ENCODE measurements at regions not wholly inside any gene's neighbourhood (a gene's known extent, or its start where the extent isn't known, plus 50 kb on each side); places are given as distances from the start of the nearest gene placed in this dataset.

DNA sequence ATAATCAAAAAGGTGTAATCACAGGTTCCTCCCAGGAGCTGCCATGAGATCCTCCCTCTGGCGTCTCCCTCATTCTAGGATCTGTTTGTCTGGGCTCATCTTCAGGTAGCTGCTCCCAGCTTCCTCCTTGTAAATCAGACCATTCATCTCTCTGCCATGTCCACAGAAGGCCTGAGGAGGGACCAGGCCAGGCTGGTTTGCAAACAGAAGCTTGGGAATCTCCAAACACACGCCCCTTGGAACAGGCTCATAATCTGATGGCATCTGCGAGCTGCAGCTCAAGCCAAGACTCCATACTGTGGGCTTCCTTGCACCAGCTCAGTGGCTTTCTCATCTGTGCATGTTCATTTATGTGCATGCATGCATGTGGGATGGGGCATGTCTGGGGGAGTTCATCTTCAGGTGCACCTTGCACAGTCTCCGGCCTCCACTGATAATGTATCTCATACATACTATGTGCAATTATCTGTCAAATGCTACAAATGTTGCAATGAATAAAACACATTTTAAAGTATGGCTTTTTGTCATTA is 134.9 kb downstream of the NXPE2 start:
- H4K20me1 ChIP-seq (ENCODE audit: insufficient read depth) = no peaks in the 10 kb centered on the region
- no peaks in the 10 kb centered on the region for H3F3A ChIP-seq (replicated peaks; ENCODE audit: insufficient read depth)
- WGBS (ENCODE audit: low lambda C conversion rate) = 25% methylated on average over 3 of the region's 4 CpGs
- no peaks in the 10 kb centered on the region for H3K9me2 ChIP-seq
- POLR2A ChIA-PET = no interaction called here
- TF ChIP-seq RCOR1 (IDR thresholded peaks at IDR 0.05; ENCODE audit: low read length) (no peak), RFX5 (IDR thresholded peaks at IDR 0.05; ENCODE audit: low read length) (no peak), FOSL2 (IDR thresholded peaks at IDR 0.05; ENCODE audit: borderline replicate concordance, low read depth) (no peak), NRF1 (IDR thresholded peaks at IDR 0.05; ENCODE audit: low read depth, low read length) (no peak), EZH2phosphoT487 (IDR thresholded peaks at IDR 0.05; ENCODE audit: borderline replicate concordance, low read depth) (no peak), REST (IDR thresholded peaks at IDR 0.05; ENCODE audit: low read depth, low read length) (no peak), SMC3 (IDR thresholded peaks at IDR 0.05; ENCODE audit: low read depth, low read length) (no peak)
- DNase-seq = no peak
- H3K4me3 ChIP-seq (ENCODE audit: low read depth in 2 of 2, low read length in 1 of 2) = no peak overlapping the region
- no peak overlapping the region for H3K4me2 ChIP-seq
- no peaks in the 10 kb centered on the region for H3K27me3 ChIP-seq (ENCODE audit: insufficient read depth)
- H3K27ac ChIP-seq (ENCODE audit: low read depth in 2 of 2, low read length in 1 of 2) = no peak overlapping the region
- CTCF ChIA-PET = interaction anchor here (1.8 kb wide), 1 partner anchor 15 kb away, joined by 5 read pairs; no protein-coding TSS in a partner anchor
- no peak overlapping the region for H2AFZ ChIP-seq (ENCODE audit: low read depth)
- no peaks in the 10 kb centered on the region for H3K36me3 ChIP-seq (replicated peaks in 1 of 2; ENCODE audit: control insufficient read depth in 1 of 2, insufficient read depth in 2 of 2, low read length in 1 of 2)
- no peaks in the 10 kb centered on the region for H3K9me3 ChIP-seq
- no peaks in the 10 kb centered on the region for H3K79me2 ChIP-seq (ENCODE audit: insufficient read depth)
- no peak overlapping the region for H3K9ac ChIP-seq
- peaks cover 0 to 7% of the 10 kb centered on the region in 2 experiments; a peak in 1 of 4 replicates for H3K4me1 ChIP-seq (ENCODE audit: control insufficient read depth in 1 of 2, insufficient read depth in 2 of 2, low read depth in 1 of 2, low read length in 1 of 2)

- CTCF ChIA-PET = no interaction called here
- Histone ChIP-seq H3K79me2 (ENCODE audit: insufficient read depth) (no peaks in the 10 kb centered on the region), H2AFZ (ENCODE audit: low read depth) (no peak overlapping the region), H3K9me3 (no peaks in the 10 kb centered on the region), H3K4me2 (no peak overlapping the region), H3K27ac (ENCODE audit: low read depth in 2 of 2, low read length in 1 of 2) (no peak overlapping the region), H3K36me3 (replicated peaks in 1 of 2; ENCODE audit: control insufficient read depth in 1 of 2, insufficient read depth in 2 of 2, low read length in 1 of 2) (no peaks in the 10 kb centered on the region), H3K27me3 (ENCODE audit: insufficient read depth) (no peaks in the 10 kb centered on the region), H4K20me1 (ENCODE audit: insufficient read depth) (no peaks in the 10 kb centered on the region), H3K4me3 (ENCODE audit: low read depth in 2 of 2, low read length in 1 of 2) (no peak overlapping the region), H3K9me2 (no peaks in the 10 kb centered on the region), H3K4me1 (ENCODE audit: control insufficient read depth in 1 of 2, insufficient read depth in 2 of 2, low read depth in 1 of 2, low read length in 1 of 2) (peaks cover 0 to 7% of the 10 kb centered on the region in 2 experiments; a peak in 1 of 4 replicates), H3K9ac (no peak overlapping the region), H3F3A (replicated peaks; ENCODE audit: insufficient read depth) (no peaks in the 10 kb centered on the region)
- no peak for TF ChIP-seq YY1 (IDR thresholded peaks at IDR 0.05; ENCODE audit: low read depth)
- TF ChIP-seq EP300 (IDR thresholded peaks at IDR 0.05; ENCODE audit: borderline replicate concordance in 1 of 2, low read depth in 1 of 2, low read length in 1 of 2) = no peak
- TF ChIP-seq ELF1 (IDR thresholded peaks at IDR 0.05) = no peak
- TF ChIP-seq NFIC (IDR thresholded peaks at IDR 0.05; ENCODE audit: borderline replicate concordance) = no peak
- no peak for TF ChIP-seq NRF1 (IDR thresholded peaks at IDR 0.05; ENCODE audit: low read depth, low read length)
- TF ChIP-seq GABPA (IDR thresholded peaks at IDR 0.05; ENCODE audit: low read depth) = no peak
- TF ChIP-seq FOXJ3 (CRISPR knock-in tag; IDR thresholded peaks at IDR 0.05) = no peak
- no peak for TF ChIP-seq USF2 (IDR thresholded peaks at IDR 0.05; ENCODE audit: borderline replicate concordance, low read depth, low read length)
- TF ChIP-seq, protein P1, sequence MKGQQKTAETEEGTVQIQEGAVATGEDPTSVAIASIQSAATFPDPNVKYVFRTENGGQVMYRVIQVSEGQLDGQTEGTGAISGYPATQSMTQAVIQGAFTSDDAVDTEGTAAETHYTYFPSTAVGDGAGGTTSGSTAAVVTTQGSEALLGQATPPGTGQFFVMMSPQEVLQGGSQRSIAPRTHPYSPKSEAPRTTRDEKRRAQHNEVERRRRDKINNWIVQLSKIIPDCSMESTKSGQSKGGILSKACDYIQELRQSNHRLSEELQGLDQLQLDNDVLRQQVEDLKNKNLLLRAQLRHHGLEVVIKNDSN (IDR thresholded peaks at IDR 0.05; ENCODE audit: borderline replicate concordance, low read depth) = no peak
- no peak for TF ChIP-seq RAD21 (IDR thresholded peaks at IDR 0.05; ENCODE audit: low read length)
- TF ChIP-seq SMC3 (IDR thresholded peaks at IDR 0.05; ENCODE audit: low read depth, low read length) = no peak
- POLR2A ChIA-PET = no interaction called here
- DNase-seq = no peak
Measured at GRCh38 chr11:114815176-114815575, 136.8 kb downstream of the NXPE2 start.
